ENCODE measurements at regions not wholly inside any gene's neighbourhood (a gene's known extent, or its start where the extent isn't known, plus 50 kb on each side); places are given as distances from the start of the nearest gene placed in this dataset.

DNA sequence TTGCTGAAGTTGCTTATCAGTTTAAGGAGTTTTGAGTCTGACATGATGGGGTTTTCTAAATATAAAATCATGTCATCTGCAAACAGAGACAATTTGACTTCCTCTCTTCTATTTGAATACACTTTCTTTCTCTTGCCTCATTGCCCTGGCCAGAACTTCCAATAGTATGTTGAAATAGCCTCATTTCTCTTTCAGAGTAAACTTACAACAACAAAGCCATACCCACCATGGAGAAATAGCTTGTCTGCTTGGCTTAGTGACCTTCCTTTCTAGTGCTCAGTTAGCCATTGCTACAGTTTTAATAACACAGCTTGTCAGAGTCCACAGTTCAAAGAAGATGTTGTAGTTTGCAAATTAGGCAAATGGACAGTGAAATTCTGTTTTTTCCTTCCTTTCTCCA lies 228.0 kb downstream of the ETAA1 start:
- DNase-seq, result no peak

DNA sequence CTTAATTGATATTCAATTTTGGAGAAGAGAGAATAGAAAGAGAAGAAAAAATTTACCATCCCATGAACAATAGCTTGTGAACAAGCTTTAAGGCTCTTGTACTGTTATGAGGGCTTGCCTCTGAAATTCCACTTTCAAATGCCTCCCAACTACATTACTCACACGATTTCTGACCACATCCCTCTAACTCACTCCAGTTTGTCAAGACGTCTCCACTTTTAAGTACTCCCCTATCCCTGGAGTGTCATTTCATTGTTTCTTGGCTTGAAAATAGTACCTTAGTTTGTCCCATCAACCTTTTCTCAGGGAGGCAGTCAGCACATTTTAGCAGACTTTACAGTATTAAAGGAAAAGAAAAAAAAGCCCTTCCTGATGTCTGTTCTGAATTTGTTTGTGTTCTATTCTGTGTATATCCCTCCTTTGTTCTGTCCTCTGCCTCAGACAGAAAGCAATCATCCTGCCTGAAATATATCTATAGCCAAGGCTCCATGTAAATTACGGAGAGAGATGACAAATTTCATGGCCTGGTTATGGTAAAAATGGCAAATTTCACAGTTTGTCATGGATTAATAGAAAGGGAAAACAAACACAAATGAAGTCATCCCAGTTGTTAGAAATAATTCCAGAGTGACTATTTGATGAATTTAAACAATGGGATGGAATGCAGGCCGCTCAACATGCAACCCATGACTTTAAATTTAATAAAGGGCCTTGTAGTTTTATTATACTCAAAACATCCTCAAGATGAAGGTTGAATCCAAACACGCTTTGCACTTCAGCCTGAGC lies 228.8 kb downstream of the ETAA1 start:
- DNase-seq, result no peak

DNA sequence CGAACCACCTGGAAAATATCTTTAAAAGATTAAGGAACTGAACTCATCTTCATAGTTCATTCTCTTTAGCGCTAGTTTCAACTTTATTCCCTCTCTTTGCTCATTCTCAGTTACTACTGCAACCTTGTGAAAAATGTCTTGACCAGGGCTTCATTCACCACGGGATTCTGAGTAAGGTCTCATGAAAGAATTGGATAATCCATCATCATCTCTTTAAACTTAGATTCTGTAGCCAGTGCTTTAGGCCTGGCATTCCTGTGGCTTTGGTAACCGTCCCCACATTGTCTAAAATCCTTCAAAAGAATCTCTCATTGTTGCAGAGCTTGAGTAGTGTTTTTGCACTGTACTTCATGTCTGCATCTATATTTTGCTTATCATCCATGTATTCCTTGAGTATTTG lies 229.5 kb downstream of the ETAA1 start:
- no peak for DNase-seq

DNA sequence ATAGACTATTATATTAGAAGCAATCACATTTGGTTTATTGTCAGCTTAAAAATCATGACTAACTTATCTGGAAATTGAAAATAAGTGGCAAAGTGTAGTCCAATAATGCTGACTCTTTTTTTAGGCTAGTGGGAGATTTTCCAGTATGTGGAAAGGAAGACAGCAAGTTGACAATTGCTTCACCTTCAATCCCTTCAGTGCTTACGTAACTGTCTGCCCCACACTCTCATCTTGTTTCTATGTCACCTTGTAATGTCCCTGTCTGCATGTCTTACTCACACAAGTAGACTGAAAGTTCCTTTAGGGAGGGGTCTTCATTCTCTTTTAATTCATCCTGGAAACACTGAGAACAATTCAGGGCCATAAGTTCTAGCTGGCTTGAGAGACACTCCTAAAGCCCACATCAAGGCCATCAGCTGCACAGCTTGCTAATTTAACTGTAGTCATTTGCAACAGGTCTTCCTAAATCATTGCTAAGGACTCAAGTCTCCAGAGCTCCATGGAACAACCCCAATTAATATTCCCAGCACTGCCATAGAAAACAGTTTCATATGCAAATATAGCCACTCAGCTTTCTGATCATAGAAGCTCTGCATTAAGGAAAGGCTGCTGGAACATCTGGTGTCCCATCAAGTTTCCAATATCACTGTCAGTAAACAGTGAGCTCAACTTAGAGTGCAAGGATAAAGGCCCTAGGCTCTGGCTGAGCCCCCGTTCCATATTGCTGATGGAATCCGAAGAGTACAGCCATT lies 230.5 kb downstream of the ETAA1 start:
- no peak for DNase-seq

DNA sequence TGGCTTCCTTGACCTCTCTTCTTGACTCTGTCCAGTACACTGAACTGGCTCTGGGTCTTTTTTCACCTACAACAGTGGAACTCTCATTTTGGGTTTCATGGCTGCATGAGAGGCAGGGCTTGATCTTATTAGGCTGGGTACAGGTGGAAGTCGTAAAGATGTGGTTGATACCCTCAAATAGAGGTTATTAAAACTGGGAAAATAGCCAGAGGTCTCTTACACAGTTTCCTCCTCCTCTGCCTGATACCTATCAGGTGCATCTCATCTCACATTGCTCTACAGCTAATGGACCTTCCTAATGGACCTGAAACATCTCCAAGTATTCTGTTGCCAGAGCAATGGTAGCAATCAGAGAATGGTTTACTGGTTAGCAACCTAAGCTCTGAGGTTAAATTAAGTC lies 231.8 kb downstream of the ETAA1 start:
- no peak for DNase-seq

DNA sequence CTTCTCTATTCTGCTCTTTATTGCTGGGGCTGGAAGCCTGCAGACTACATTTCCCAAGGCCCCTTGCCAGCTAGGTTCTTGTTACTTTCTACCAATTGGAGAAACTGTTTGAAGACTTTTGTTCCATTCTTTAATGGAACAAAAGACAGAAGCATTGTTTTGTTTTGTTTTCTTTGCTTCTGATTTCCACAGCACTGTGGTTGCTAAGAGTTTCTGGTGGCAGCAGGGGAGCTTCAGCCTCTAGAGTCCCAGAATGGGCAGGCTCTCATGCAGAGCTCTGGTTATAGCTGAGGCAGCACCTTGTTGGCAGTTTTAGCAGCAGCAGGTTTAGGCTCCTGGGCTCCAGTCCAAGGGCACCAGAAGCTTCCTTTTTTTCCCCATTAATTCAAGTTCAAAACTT lies 234.3 kb downstream of the ETAA1 start:
- DNase-seq, result no peak

DNA sequence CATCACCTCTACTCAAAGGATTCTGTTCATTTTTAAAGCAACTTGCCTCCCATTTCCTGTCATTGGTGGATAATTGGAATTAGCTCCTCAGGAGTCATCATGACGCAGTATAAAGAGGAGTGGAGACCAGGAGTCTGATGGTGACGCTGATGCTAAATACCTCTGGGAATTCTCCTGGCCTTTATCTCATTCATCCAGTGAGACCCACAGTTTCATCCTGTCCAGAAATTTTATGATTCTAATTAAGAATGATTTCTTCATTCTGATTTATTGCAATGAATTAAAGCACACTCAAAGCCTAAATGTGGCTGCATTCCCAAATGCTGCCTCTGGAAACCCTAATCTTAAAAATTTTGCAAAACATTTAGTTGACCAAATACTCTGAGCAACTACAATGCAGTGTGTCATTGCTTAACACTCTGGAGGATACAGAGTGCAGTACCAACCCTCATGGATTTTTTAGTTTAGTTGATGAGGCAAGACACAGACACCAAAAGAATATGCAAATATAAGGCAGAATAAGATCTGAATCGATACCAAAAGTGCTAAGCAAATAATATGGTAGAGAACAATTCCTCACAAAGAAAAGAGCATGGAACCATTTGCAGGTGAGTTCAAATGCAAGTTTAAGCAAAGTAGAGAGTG lies 236.2 kb downstream of the ETAA1 start:
- DNase-seq, result no peak

DNA sequence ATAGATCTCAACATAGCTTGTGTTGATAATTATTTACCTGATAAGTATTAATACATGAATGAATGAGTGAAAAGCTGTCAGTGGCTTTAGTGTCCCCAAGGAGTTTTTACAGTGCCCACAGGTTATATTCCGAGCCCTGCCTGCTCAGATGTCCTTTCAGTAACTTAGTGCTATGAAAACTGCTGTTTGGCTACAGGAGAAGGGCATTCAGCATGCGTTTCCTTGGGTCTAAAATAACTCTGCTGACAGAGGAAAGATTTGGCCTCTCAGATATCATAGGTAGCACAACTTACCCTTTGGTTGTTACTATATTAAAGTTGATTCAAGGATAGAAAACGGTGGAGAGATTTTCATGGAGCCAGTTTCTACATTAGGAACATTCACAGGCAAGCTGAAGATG lies 241.0 kb downstream of the ETAA1 start:
- DNase-seq, result no peak

DNA sequence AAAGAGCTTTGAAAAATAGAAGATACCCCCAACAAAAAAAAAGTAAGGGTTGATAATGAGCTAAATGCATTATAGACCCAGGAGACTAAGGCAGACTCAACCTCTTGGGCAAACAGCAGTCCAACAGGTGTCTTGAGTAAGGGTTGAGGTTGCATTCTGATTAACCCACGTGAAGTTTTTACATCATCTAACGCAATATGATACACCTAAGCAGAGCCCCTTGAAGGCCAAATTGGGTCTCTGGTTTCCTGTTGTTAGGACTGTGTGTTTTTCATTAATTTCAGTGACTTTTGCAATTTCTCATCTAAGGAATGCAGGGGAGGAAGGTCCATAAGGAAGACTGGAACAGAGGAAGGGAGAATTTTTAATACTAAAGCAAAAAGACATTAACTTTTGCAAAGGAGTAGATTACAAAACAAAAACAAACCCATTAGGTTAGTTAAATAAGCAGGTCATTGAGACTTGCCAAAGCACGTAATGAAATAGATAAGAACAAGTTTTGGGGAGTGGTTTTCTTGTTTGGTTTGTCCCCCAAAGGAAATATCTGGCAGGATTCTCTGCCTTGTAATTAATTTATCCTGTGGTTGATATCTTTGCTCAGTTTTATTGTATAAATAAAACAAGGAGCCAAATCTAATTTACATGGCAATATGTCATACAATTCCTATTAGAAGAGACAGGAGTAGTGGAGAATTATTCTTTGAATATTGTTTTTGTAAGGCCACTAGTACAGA lies 244.3 kb downstream of the ETAA1 start:
- no peak for DNase-seq

DNA sequence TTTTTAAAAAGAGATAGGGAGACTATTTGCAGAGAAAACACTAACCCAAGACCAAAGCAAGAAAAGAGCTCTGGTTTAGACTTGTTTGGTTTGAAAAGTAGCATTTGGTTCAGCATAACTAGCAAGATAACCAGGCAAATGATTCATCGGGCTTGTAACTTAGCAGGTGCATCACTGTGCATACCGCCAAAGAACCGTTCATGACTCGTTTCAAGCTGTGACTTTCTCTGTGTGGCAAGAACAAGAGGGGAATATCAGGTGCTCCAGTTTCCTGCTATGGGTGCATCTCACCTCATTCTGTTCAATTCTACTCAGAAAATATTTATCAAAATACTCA lies 244.9 kb downstream of the ETAA1 start:
- no peak for DNase-seq

DNA sequence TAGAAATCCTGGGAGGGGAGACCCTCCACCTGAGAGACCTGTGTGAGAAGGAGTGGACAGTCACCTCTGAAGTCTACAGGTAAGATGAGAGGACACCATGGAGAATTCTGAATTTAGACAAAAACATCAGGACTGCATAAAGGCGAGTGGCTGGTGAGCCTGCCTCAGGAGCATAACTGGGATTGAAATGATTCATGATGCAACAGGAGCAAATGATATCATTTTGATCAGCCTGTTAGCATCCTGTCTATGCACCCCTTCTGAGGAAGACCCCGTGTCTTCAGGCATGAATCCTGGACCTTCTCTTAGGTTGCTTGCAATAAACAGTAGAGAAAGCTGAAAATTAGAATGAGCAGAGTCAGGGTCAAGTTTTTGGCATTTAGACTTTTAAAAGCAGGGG lies 245.8 kb downstream of the ETAA1 start:
- DNase-seq, result no peak

DNA sequence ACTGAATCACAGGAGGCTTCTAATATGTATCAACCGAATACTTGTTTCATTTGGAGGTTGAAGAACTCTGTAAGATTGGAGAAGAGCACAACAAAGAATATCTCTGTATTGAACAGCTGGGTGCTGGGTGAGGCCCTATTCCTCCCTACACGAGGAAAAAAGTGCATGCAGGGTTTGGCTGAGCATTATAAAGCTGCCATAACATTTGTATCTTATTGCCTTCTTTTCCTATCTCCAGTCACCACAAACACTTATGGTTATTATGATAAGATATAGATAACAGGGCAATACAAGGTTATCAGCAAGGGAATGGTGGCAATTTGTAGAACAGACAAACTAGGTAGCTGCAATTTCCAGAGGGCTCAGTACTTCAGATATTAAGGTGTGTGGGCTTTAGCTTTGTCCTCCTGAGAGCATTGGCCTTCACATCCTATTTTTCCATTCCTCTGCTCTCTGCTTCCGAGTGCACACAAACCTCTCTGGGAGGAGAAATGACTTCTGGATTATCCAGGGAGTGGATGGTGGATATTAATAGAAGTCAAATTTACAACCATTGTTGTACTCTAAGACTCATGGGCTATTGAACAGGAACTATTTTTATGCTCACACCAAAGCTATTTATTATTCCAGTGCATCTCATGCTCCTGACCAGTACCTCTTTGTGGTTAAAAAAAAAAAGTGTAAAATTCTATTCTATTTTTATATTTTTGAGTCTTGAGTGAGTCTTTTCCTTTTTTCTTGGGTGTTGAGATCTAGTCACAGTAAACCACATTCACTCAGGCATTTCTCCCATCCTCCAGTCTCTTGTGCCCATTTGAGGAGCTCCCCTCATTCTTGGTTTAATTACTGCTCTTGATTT lies 248.4 kb downstream of the ETAA1 start:
- no peak for DNase-seq

DNA sequence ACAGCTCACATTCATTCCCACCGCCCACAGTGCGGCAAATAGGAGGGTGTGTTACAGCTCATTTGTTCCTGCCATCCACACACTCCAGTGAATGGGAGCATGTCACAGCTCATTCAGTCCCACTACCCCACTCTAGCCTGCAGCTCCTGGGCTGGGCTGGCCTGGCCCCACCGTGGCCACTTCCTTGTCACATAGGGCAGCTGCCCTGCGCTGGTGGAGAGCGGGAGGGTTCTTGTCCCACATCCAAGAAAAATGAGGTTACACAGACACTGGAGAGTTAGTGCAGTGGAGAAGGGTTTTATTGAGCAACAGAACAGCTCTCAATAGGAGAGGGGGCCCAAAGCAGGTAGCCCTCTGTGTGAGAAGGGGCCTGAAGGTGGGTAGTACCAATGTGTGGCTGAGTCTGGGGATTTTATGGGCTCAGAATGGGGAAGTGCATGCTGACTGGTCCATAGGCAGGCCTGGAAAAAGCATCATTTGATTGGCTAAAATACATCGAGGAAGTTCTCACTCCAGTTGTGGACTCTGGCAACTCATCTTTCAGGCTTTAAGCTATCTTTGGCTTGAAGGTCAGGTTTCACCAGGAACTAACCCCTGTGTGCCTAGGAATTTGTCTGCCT lies 249.7 kb downstream of the ETAA1 start:
- no peak for DNase-seq

DNA sequence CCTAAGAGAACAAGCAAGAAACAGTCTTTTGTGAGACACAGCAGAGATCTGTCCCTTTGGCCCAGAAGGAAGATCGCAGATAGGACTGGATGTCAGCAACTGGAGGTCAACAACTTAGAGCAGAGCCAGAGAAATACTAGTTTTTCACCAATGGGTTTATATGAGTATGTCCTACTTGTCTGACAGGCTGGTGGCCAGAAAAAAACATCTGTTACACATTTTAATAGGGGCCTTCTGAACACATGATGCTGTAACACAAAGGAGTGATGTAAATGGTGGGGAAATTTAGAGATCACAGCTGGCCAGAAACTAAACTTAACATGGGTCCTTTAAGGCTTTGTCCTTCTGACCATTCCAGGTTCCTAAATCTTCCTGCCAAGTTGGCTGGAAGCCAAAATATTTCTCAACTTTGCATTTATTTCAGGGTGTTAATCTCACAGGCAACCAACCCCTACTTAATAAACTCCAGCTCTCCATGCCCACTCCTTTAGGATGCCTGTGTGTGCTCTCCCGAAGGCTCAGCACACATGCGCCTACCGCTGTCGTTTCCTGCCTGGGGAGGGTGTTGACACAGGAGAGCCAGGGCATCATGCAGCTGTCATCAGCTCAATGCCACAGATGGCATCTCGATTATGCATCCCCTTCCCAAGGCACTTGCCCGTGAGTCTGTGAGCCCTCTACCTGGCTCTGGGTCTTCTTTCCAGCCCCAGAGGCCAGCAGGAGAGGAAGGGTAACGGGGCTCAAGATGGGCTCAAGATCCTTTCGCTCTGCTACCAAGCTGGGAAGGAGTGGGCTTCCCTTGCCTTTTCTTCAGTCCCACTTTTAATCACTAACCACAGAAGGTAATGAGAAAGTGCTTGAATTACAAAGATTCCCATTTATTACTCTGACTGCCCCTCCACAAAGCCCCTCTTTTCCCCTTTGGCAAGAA lies 252.5 kb downstream of the ETAA1 start:
- no peak for DNase-seq

DNA sequence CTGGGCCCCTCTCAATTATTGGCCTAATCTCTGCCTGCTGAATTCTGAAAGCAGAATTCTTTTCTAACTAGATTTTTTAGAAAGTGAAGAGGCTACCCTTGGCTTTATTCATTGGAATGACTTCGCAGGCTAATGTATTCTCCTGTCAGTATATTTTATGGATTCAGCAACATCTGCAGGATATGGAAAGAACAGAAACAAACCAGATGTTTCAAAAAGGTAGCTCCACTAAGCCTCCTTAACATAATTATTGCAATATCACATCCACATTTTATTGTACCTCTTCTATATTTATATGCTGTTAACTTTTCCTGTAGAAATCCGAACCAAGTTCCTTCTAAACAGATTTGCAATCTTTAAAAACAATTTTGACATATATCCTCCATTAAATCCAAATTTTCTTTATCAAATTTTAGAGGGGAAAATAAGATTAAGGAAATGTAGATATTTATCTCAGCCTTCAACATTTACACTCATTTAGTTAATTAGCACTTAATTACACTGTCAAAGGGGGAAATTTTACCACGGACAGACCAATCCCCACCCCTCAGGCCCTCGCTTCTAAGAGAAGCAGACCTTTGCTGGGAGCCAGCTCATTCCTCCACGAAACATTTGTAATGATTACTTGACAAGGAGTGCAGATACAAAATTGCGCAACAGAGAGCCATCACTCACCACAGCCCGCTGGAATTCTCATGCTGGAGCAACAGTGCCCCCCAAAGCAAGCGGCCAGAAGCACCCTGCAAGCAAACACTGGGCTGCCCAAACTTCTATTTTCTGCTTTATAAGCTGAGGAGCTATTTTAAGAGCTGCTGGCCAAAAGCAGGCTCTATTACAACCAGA lies 253.4 kb downstream of the ETAA1 start:
- no peak for DNase-seq

DNA sequence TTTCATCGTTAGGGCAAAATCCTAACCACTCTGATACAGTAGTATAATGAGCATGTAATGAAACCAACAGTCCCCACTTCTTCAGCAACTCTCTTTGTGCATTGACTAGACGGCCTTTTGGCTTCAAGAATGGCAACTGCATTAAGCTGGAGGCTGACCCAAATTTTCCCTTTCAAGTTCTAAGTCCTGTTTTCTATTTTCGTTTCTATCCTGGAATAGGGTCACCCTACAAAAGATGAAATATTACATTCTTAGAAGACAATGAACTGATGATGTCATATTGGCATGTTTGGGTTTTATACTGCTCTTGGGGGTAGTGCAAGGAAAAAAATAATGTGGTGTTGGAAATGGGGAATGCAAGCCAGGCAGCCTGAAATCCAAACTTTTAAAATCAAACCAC lies 254.4 kb downstream of the ETAA1 start:
- no peak for DNase-seq

DNA sequence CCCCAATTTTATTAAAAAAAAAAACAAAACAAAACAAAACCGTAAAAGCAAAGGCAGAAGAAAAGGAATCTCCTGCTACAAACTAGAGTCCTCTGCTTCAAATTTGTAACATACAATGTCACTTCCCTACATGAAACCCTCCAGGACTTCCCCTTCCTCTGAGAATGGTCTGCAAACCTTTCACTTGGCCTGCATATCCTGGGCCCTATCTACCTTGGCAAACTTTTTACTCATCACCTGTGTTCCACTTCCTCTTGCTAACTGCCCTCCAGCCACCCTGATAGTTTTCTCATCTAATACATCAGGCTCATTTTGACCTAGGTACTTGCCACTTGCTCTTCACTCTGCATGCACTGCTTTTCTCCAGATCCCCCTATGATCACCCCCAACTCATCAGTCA lies 255.5 kb downstream of the ETAA1 start:
- no peak for DNase-seq

DNA sequence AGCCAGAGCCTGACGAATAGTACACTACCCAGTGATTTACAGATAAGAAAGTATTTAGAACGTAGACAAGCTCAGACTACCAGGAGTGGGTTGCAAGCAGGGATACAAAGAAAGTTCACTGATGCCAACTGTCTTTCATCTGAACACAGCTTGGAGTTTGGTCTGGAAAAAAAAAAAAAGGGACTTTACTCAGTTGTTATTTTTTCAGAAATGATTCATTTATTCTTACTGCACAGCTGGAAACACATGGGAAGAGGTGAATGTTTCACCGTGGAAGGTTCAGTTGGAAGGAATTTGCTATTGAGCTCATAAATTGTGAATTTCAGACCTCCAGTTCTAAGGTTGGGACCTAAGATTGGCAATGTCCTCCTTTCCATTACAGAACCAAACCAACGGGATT lies 259.7 kb downstream of the ETAA1 start:
- no peak for DNase-seq

DNA sequence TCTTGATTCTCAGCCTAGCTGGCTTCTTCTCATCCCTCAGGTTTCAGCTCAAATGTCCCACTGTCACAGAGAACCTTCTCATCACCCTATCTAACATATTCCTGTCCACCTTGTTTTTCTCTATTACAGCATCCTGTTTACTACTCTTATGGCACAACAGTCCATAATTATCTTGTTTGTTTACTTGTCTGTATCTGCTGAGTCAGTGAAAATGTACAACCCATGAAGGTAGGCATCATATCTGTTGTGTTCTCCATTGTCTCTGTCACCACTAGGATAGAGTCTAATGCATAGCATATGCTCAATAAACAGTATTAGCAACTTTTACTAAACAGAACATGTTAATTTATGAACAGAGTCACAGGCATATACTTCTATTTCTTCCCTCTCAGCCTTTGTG lies 261.7 kb downstream of the ETAA1 start:
- DNase-seq, result no peak

DNA sequence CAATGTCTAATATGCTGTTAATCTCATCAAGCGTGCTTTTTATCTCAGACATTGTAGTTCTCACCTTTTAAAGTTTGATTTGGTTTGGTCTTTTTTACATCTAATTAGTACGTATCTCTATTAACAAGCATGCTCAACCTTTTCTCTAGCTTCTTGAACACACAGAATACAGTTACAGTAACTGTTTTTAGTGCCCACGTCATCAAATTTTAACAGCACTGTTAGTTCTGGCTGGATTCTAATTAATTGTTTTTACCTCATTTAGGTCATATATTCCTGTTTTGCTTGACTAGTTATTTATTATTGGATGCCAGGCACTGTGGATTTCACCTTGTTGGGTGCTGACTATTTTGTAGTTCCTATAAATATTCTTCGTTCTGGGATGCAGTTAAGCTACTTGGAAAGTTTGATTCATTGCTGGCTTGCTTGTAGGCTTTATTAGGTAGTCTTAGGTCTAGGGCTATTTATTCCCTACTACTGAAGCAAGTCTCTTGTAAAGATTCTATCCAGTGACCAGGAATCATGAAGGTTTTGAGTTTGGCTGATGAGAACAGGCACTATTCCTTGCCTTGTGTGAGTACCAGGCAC lies 263.0 kb downstream of the ETAA1 start:
- no peak for DNase-seq
